PC-3 (cell line): ENCODE measurements at regions not wholly inside any gene's neighbourhood (a gene's known extent, or its start where the extent isn't known, plus 50 kb on each side); places are given as distances from the start of the nearest gene placed in this dataset.

Experiments used
- EZH2 ChIP-seq: fragments of 300-600 bp; sonication (generic); IDR thresholded peaks from one replicate; pipeline ENCODE4 v1.6.1; 2017; ENCODE audit warnings: antibody characterized with exemption, mild to moderate bottlenecking, low read length; ENCODE audit not compliant: unreplicated experiment
- EZH2phosphoT487 ChIP-seq: fragments of 300-600 bp; sonication (generic); IDR thresholded peaks from 2 replicates; pipeline ENCODE4 v1.6.1; 2018; ENCODE audit warnings: mild to moderate bottlenecking, antibody characterized with exemption, low read length, borderline replicate concordance
- TF ChIP-seq, protein P1 (sequence below): fragments of 300-600 bp; sonication (generic); conservative IDR thresholded peaks from 2 replicates; pipeline ENCODE4 v1.5.1; 2017; ENCODE audit warnings: antibody characterized with exemption, low read depth, mild to moderate bottlenecking, low read length

DNA sequence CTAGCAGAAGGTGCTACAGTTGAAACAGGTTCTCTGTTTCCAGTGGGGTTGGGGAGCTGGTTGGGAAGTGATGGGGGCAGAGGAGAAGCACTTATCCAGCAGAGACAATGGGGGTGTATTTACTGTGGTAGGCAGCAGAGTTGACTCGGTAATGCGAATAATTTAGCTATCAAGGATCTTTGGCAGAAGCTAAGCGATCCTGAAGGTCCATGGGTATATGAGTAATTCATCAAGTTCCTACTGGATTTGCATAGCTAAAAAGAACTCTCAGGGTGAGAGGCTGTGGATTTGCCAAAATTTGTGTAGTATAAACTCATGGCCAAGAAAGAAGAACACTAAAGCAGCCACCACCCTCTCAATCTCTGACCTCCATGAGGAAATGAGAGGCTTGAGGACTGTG lies 61.2 kb upstream of the EGFLAM start:
- TF ChIP-seq, protein P1, sequence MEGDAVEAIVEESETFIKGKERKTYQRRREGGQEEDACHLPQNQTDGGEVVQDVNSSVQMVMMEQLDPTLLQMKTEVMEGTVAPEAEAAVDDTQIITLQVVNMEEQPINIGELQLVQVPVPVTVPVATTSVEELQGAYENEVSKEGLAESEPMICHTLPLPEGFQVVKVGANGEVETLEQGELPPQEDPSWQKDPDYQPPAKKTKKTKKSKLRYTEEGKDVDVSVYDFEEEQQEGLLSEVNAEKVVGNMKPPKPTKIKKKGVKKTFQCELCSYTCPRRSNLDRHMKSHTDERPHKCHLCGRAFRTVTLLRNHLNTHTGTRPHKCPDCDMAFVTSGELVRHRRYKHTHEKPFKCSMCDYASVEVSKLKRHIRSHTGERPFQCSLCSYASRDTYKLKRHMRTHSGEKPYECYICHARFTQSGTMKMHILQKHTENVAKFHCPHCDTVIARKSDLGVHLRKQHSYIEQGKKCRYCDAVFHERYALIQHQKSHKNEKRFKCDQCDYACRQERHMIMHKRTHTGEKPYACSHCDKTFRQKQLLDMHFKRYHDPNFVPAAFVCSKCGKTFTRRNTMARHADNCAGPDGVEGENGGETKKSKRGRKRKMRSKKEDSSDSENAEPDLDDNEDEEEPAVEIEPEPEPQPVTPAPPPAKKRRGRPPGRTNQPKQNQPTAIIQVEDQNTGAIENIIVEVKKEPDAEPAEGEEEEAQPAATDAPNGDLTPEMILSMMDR, result no peak
- TF ChIP-seq EZH2 (no peak), EZH2phosphoT487 (no peak)
